Suprapubic skin (tissue), 4 donors: ENCODE measurements at regions not wholly inside any gene's neighbourhood (a gene's known extent, or its start where the extent isn't known, plus 50 kb on each side); places are given as distances from the start of the nearest gene placed in this dataset.

Experiments used
- DNase-seq, 2 donors: peaks; one replicate each; pipeline ENCODE4 v3.0.0-alpha.2; 2019; ENCODE audit warnings: low spot score in 2 of 2
- H3K27ac ChIP-seq: fragments of 200-600 bp; sonication (generic); one replicate; pipeline ENCODE4 v1.5.1; 2019
- H3K27me3 ChIP-seq: fragments of 200-600 bp; sonication (generic); one replicate; pipeline ENCODE4 v1.5.1; 2019
- H3K36me3 ChIP-seq: fragments of 200-600 bp; sonication (generic); one replicate; pipeline ENCODE4 v1.5.1; 2019
- H3K4me1 ChIP-seq: fragments of 200-600 bp; sonication (generic); one replicate; pipeline ENCODE4 v1.5.1; 2019
- H3K4me3 ChIP-seq: fragments of 200-600 bp; sonication (generic); one replicate; pipeline ENCODE4 v1.5.1; 2019; ENCODE audit warnings: mild to moderate bottlenecking
- H3K9me3 ChIP-seq: fragments of 200-600 bp; sonication (generic); one replicate; pipeline ENCODE4 v1.5.1; 2019
- CTCF ChIP-seq, 2 donors: fragments of 200-600 bp in 1 of 2; fragments of 450-650 bp in 1 of 2; sonication (generic) in 1 of 2; IDR thresholded peaks; one replicate each; pipeline ENCODE4 v1.5.1; 2016 to 2019; ENCODE audit warnings: antibody characterized with exemption in 2 of 2, mild to moderate bottlenecking in 1 of 2, moderate library complexity in 1 of 2
- EP300 ChIP-seq: sonication (generic); formaldehyde crosslinking; IDR thresholded peaks from one replicate; pipeline ENCODE4 v1.6.1; 2017; ENCODE audit warnings: antibody characterized with exemption
- POLR2A ChIP-seq, 2 donors: fragments of 450-650 bp; IDR thresholded peaks; one replicate each; pipeline ENCODE4 v1.6.1; 2017; ENCODE audit warnings: antibody characterized with exemption in 2 of 2, mild to moderate bottlenecking in 2 of 2, moderate library complexity in 2 of 2
- POLR2AphosphoS5 ChIP-seq, 3 donors: sonication (generic); formaldehyde crosslinking; IDR thresholded peaks; one replicate each; pipeline ENCODE4 v1.6.1; 2017; ENCODE audit warnings: antibody characterized with exemption in 3 of 3
- WGBS: methylation state at CpG from one replicate; pipeline ENCODE4 v1.1.5; 2018; 5-methylcytosine and 5-hydroxymethylcytosine counted together

DNA sequence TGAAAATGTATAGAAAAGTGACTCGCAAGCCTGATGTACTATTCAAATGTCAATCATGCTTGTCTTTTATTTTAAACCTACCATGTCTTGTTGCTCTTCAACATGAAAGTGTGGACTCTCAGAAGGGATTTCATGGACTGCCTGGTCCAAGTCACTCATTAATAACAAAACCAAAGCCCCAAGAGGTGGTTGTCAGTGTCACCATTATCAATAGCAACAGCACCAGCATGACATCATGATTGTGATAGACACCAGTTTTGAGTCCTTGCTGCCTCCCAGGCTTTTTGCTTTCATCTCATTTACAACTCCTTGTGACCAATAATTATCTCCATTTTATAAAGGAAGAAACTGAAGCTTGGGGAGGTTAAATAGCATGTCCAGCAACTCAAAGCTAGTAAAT lies 112.0 kb upstream of the TMPO start:
- 100% methylated on average over 1 of the region's 1 CpG for WGBS

GRCh38 chr12:98403936-98404335 lies 111.5 kb upstream of the TMPO start:
- TF ChIP-seq CTCF (IDR thresholded peaks at IDR 0.05) (no peak), EP300 (no peak), POLR2AphosphoS5 (IDR thresholded peaks at IDR 0.05) (no peak), POLR2A (IDR thresholded peaks at IDR 0.05) (no peak)
- Histone ChIP-seq H3K4me3 (no peak overlapping the region), H3K27ac (no peak overlapping the region), H3K36me3 (no peaks in the 10 kb centered on the region), H3K27me3 (no peaks in the 10 kb centered on the region), H3K9me3 (no peaks in the 10 kb centered on the region), H3K4me1 (no peaks in the 10 kb centered on the region)
- 58% methylated on average over 5 of the region's 5 CpGs for WGBS
- no peak for DNase-seq

More for the DNA sequence above, 112.0 kb upstream of the TMPO start:
- no peak overlapping the region for H3K4me3 ChIP-seq
- no peak overlapping the region for H3K27ac ChIP-seq
- no peak for TF ChIP-seq POLR2AphosphoS5 (IDR thresholded peaks at IDR 0.05)
- TF ChIP-seq POLR2A (IDR thresholded peaks at IDR 0.05): no peak
- no peaks in the 10 kb centered on the region for H3K27me3 ChIP-seq
- no peak for DNase-seq
- no peaks in the 10 kb centered on the region for H3K36me3 ChIP-seq
- no peaks in the 10 kb centered on the region for H3K9me3 ChIP-seq
- no peaks in the 10 kb centered on the region for H3K4me1 ChIP-seq

GRCh38 chr12:98405805-98406366 lies 109.5 kb upstream of the TMPO start:
- no peaks in the 10 kb centered on the region for H3K27me3 ChIP-seq
- TF ChIP-seq EP300: no peak
- TF ChIP-seq POLR2AphosphoS5 (IDR thresholded peaks at IDR 0.05): no peak
- TF ChIP-seq POLR2A (IDR thresholded peaks at IDR 0.05): no peak
- TF ChIP-seq CTCF (IDR thresholded peaks at IDR 0.05): no peak
- WGBS: 81% methylated on average over 7 of the region's 7 CpGs
- H3K27ac ChIP-seq: no peak overlapping the region
- no peaks in the 10 kb centered on the region for H3K36me3 ChIP-seq
- no peak overlapping the region for H3K4me3 ChIP-seq
- H3K9me3 ChIP-seq: no peaks in the 10 kb centered on the region
- DNase-seq: no peak
- no peaks in the 10 kb centered on the region for H3K4me1 ChIP-seq

- Histone ChIP-seq H3K27ac (no peak overlapping the region), H3K4me1 (no peaks in the 10 kb centered on the region), H3K27me3 (no peaks in the 10 kb centered on the region), H3K4me3 (no peak overlapping the region), H3K9me3 (no peaks in the 10 kb centered on the region), H3K36me3 (no peaks in the 10 kb centered on the region)
- TF ChIP-seq POLR2A (IDR thresholded peaks at IDR 0.05) (no peak), POLR2AphosphoS5 (IDR thresholded peaks at IDR 0.05) (no peak), EP300 (no peak), CTCF (IDR thresholded peaks at IDR 0.05) (no peak)
- WGBS: 58% methylated on average over 3 of the region's 3 CpGs
- no peak for DNase-seq
Measured at GRCh38 chr12:98406378-98406777, 109.0 kb upstream of the TMPO start.

DNA sequence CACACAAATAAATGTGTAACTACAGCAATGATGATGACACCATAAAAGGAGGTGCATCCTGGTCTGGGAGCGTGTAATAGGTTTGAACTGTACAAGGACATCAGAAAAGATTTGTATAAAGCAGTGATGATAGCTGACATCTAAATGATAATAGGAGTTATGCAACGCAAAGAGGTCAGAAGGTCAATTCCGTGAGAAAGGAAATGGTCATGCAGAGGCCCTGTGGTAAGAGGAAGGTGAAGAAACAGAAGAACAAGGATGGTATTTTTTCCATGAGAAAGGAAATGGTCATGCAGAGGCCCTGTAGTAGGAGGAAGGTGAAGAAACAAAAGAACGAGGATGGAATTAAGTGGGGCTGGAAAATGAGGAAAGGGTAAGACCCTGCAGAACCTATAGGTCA lies 106.7 kb upstream of the TMPO start:
- Histone ChIP-seq H3K27ac (no peak overlapping the region), H3K9me3 (no peaks in the 10 kb centered on the region), H3K36me3 (no peaks in the 10 kb centered on the region), H3K27me3 (no peaks in the 10 kb centered on the region), H3K4me1 (no peaks in the 10 kb centered on the region), H3K4me3 (no peak overlapping the region)
- DNase-seq: no peak
- no peak for TF ChIP-seq POLR2A (IDR thresholded peaks at IDR 0.05)
- no peak for TF ChIP-seq EP300
- no peak for TF ChIP-seq CTCF (IDR thresholded peaks at IDR 0.05)
- no peak for TF ChIP-seq POLR2AphosphoS5 (IDR thresholded peaks at IDR 0.05)
- 83% methylated on average over 4 of the region's 4 CpGs for WGBS

DNA sequence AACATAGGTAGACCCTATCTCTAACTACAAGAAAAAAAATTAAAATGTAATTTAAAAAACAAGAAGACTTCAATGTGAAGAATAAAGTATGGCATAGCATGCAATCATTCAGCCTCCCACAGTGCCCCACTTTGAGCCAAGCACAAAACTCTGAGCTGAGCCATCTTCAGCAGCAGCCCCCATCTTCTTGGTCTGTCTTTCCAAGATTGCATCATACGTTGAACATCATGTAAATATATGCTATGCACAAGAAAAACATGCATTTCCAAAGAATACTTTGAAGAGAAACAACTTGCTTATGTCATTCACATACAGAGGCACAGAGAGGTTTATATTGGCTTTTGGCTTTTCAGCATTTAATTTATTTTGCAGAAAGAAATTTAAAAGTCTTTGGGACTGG lies 105.8 kb upstream of the TMPO start:
- H3K27ac ChIP-seq: no peak overlapping the region
- 58% methylated on average over 1 of the region's 1 CpG for WGBS
- H3K4me1 ChIP-seq: no peaks in the 10 kb centered on the region
- no peak overlapping the region for H3K4me3 ChIP-seq
- no peaks in the 10 kb centered on the region for H3K27me3 ChIP-seq
- H3K9me3 ChIP-seq: no peaks in the 10 kb centered on the region
- H3K36me3 ChIP-seq: no peaks in the 10 kb centered on the region
- DNase-seq: no peak
- TF ChIP-seq POLR2A (IDR thresholded peaks at IDR 0.05) (no peak), POLR2AphosphoS5 (IDR thresholded peaks at IDR 0.05) (no peak), CTCF (IDR thresholded peaks at IDR 0.05) (no peak), EP300 (no peak)
